GM23248 (cell line): ENCODE measurements at regions not wholly inside any gene's neighbourhood (a gene's known extent, or its start where the extent isn't known, plus 50 kb on each side); places are given as distances from the start of the nearest gene placed in this dataset.

Experiments used
- EZH2 ChIP-seq: fragments of 200-600 bp; sonication (generic); IDR thresholded peaks from 2 replicates; pipeline ENCODE4 v1.6.1; 2018; ENCODE audit warnings: antibody characterized with exemption, mild to moderate bottlenecking; ENCODE audit not compliant: insufficient read depth, poor library complexity, severe bottlenecking
- EZH2phosphoT487 ChIP-seq: fragments of 200-600 bp; sonication (generic); IDR thresholded peaks from 2 replicates; pipeline ENCODE4 v1.6.1; 2018; ENCODE audit warnings: antibody characterized with exemption, moderate library complexity, mild to moderate bottlenecking, low read depth; ENCODE audit not compliant: insufficient read depth

- no peak for TF ChIP-seq EZH2
- TF ChIP-seq EZH2phosphoT487: no peak
Measured at GRCh38 chr7:25940086-25940906, 211.7 kb upstream of the NFE2L3 start.
